ENCODE measurements at regions not wholly inside any gene's neighbourhood (a gene's known extent, or its start where the extent isn't known, plus 50 kb on each side); places are given as distances from the start of the nearest gene placed in this dataset.

GRCh38 chr10:65602182-65602865, 1323.5 kb upstream of the LRRTM3 start:
- in situ Hi-C loops (cut with HindIII; ENCODE audit: low pct_ligation_motif_present, low sequenced_read_pairs), result no loop called here
- no peak overlapping the region for H3K27ac ChIP-seq
- no peaks in the 10 kb centered on the region for H3K36me3 ChIP-seq (replicated peaks)
- H3K4me3 ChIP-seq (ENCODE audit: low read depth, low read length), result no peak overlapping the region
- no peak for TF ChIP-seq CTCF (IDR thresholded peaks at IDR 0.05; ENCODE audit: low read depth, low read length, missing control alignments)
- DNase-seq, result no peak
- H3K27me3 ChIP-seq (replicated peaks), result no peaks in the 10 kb centered on the region

GRCh38 chr10:65611592-65611991, 1314.2 kb upstream of the LRRTM3 start:
- Histone ChIP-seq H3K36me3 (replicated peaks) (no peaks in the 10 kb centered on the region), H3K27ac (no peak overlapping the region), H3K4me3 (ENCODE audit: low read depth, low read length) (no peak overlapping the region), H3K27me3 (replicated peaks) (no peaks in the 10 kb centered on the region)
- in situ Hi-C loops (cut with HindIII; ENCODE audit: low pct_ligation_motif_present, low sequenced_read_pairs), result no loop called here
- TF ChIP-seq CTCF (IDR thresholded peaks at IDR 0.05; ENCODE audit: low read depth, low read length, missing control alignments), result no peak
- DNase-seq, result peak; percentile 70

- Histone ChIP-seq H3K4me3 (ENCODE audit: low read depth, low read length) (no peak overlapping the region), H3K27me3 (replicated peaks) (no peaks in the 10 kb centered on the region), H3K27ac (no peak overlapping the region), H3K36me3 (replicated peaks) (no peaks in the 10 kb centered on the region)
- DNase-seq, result no peak
- in situ Hi-C loops (cut with HindIII; ENCODE audit: low pct_ligation_motif_present, low sequenced_read_pairs), result no loop called here
- no peak for TF ChIP-seq CTCF (IDR thresholded peaks at IDR 0.05; ENCODE audit: low read depth, low read length, missing control alignments)
Observed at GRCh38 chr10:65614956-65615565, 1310.8 kb upstream of the LRRTM3 start.

GRCh38 chr10:65618126-65618525, 1307.7 kb upstream of the LRRTM3 start:
- Histone ChIP-seq H3K27ac (no peak overlapping the region), H3K4me3 (ENCODE audit: low read depth, low read length) (no peak overlapping the region), H3K27me3 (replicated peaks) (no peaks in the 10 kb centered on the region), H3K36me3 (replicated peaks) (no peaks in the 10 kb centered on the region)
- DNase-seq, result no peak
- no peak for TF ChIP-seq CTCF (IDR thresholded peaks at IDR 0.05; ENCODE audit: low read depth, low read length, missing control alignments)
- in situ Hi-C loops (cut with HindIII; ENCODE audit: low pct_ligation_motif_present, low sequenced_read_pairs), result no loop called here

GRCh38 chr10:65620404-65621048, 1305.3 kb upstream of the LRRTM3 start:
- DNase-seq, result no peak
- no peaks in the 10 kb centered on the region for H3K27me3 ChIP-seq (replicated peaks)
- no peaks in the 10 kb centered on the region for H3K36me3 ChIP-seq (replicated peaks)
- in situ Hi-C loops (cut with HindIII; ENCODE audit: low pct_ligation_motif_present, low sequenced_read_pairs), result no loop called here
- H3K27ac ChIP-seq, result no peak overlapping the region
- TF ChIP-seq CTCF (IDR thresholded peaks at IDR 0.05; ENCODE audit: low read depth, low read length, missing control alignments), result no peak
- H3K4me3 ChIP-seq (ENCODE audit: low read depth, low read length), result no peak overlapping the region
